HFFc6 (cell line): ENCODE measurements at regions not wholly inside any gene's neighbourhood (a gene's known extent, or its start where the extent isn't known, plus 50 kb on each side); places are given as distances from the start of the nearest gene placed in this dataset.
A peak's percentile ranks its signal among the peaks of the same experiment; 100 is the strongest.
"Not testable (repeated sequence)": the region's sequence is repeated elsewhere in the genome, so short reads cannot be mapped to it uniquely, and the experiment has no call there.

ENCODE experiments used
- DNase-seq: peaks from one replicate; pipeline ENCODE4 v3.0.0-alpha.2; 2018
- H3K27ac Mint-ChIP-seq: 2 replicates; pipeline ENCODE4 v1.8.0; 2020; ENCODE audit warnings: mild to moderate bottlenecking, mixed read lengths
- H3K27me3 Mint-ChIP-seq: 2 replicates; pipeline ENCODE4 v1.8.0; 2021; ENCODE audit warnings: mild to moderate bottlenecking, moderate library complexity, mixed read lengths; ENCODE audit not compliant: insufficient read depth
- H3K36me3 Mint-ChIP-seq: 2 replicates; pipeline ENCODE4 v1.8.0; 2021; ENCODE audit warnings: low read depth, mixed read lengths
- H3K4me1 Mint-ChIP-seq: 2 replicates; pipeline ENCODE4 v1.8.0; 2020; ENCODE audit warnings: low read depth, mixed read lengths
- H3K4me3 Mint-ChIP-seq: 2 replicates; pipeline ENCODE4 v1.8.0; 2020; ENCODE audit warnings: mild to moderate bottlenecking, moderate library complexity, mixed read lengths
- H3K9me3 Mint-ChIP-seq: 2 replicates; pipeline ENCODE4 v1.8.0; 2020; ENCODE audit warnings: mild to moderate bottlenecking, mixed read lengths
- TF ChIP-seq, protein P1 (sequence below): fragments of 200-600 bp; sonication (generic); IDR thresholded peaks from 2 replicates; pipeline ENCODE4 v1.5.0; 2021; ENCODE audit warnings: antibody characterized with exemption, mild to moderate bottlenecking

DNA sequence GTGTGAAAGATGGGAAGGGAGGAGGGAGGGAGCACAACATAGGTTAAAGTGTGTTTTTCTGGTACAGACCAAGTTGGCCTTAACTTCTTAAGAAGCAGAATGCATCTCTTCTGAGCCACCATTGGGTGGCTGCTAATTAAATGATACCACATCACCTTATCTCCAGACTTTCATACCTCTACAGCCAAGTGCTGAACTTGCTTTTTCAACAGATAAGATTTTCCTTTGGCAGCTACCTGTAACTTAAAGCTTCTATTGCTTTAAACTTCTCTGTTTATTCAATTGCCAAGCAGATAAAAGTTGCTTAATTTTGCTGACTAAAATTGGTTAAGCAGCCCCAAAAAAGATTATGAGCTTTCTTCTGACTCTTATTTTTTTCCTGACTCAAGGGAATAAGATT, 292.4 kb upstream of the SGO1 start:
- peaks cover 21% of the 10 kb centered on the region for H3K4me1 Mint-ChIP-seq
- H3K27me3 Mint-ChIP-seq: no peaks in the 10 kb centered on the region
- H3K27ac Mint-ChIP-seq: no peak overlapping the region
- H3K9me3 Mint-ChIP-seq: peaks cover 8% of the 10 kb centered on the region
- DNase-seq: no peak
- peaks cover 8% of the 10 kb centered on the region; the same call in 1 of the 2 replicates for H3K36me3 Mint-ChIP-seq
- TF ChIP-seq, protein P1, sequence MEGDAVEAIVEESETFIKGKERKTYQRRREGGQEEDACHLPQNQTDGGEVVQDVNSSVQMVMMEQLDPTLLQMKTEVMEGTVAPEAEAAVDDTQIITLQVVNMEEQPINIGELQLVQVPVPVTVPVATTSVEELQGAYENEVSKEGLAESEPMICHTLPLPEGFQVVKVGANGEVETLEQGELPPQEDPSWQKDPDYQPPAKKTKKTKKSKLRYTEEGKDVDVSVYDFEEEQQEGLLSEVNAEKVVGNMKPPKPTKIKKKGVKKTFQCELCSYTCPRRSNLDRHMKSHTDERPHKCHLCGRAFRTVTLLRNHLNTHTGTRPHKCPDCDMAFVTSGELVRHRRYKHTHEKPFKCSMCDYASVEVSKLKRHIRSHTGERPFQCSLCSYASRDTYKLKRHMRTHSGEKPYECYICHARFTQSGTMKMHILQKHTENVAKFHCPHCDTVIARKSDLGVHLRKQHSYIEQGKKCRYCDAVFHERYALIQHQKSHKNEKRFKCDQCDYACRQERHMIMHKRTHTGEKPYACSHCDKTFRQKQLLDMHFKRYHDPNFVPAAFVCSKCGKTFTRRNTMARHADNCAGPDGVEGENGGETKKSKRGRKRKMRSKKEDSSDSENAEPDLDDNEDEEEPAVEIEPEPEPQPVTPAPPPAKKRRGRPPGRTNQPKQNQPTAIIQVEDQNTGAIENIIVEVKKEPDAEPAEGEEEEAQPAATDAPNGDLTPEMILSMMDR: peak; percentile 20; the same call in 1 of the 2 replicates
- H3K4me3 Mint-ChIP-seq: no peak overlapping the region

DNA sequence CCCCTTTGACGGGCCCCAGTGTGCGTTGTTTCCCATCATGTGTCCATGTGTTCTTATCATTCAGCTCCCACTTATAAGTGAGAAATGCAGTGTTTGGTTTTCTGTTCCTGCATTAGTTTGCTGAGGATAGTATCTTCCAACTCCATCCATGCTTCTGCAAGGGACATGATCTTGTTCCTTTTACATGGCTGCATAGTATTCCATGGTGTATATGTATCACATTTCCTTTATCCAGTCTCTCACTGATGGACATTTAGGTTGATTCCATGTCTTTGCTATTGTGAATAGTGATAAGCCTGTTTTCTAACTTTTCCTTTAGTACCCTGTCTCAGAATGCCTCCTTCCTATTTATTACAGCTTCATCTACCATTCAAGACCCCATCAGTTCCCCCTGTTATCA, 278.2 kb upstream of the SGO1 start:
- not testable (repeated sequence) for H3K36me3 Mint-ChIP-seq, H3K4me3 Mint-ChIP-seq, H3K9me3 Mint-ChIP-seq, DNase-seq, H3K27ac Mint-ChIP-seq, H3K27me3 Mint-ChIP-seq, H3K4me1 Mint-ChIP-seq

DNA sequence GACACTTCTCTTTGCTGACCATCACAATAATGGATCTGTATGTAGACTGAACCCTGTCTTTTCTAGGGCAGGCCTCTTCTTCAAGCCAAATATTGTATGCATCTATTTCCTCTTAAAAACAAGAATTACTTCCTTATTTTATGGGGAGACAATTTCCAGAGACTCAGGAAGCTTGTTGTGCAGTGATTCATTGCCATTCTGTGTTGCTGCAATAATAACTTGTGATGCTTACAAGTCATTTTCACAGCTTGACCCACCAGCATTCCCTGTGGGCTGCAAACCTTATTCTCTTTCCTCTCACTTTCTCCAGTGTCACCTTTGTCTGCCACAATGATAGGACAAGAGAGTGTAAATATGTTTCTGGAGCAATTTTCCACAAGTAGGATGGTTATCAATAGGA, 276.7 kb upstream of the SGO1 start:
- peaks cover under 1% of the 10 kb centered on the region; the same call in 1 of the 2 replicates for H3K9me3 Mint-ChIP-seq
- H3K4me1 Mint-ChIP-seq: no peaks in the 10 kb centered on the region
- TF ChIP-seq, protein P1: no peak
- H3K36me3 Mint-ChIP-seq: no peaks in the 10 kb centered on the region
- no peak overlapping the region for H3K27ac Mint-ChIP-seq
- H3K27me3 Mint-ChIP-seq: no peaks in the 10 kb centered on the region; the same call in 1 of the 2 replicates
- DNase-seq: no peak
- H3K4me3 Mint-ChIP-seq: no peak overlapping the region

DNA sequence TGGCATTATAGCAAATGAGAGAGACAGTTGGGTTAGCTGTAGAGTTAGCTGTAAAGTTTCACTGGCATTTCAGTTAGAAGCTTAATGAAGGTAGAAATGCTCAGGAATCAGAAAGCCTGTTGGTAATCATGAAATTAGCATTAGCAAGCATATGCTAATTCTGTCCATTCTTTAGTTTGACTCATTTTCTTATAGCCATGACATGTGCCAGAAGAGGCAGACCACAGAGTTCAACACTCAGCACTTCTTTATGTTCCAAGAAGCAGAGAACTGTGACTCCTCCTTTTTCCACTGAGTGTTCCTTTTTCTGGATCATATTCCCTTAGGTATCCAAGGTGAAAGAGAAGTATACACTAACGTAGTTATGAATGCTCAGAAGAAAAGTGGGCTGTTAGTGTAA, 276.2 kb upstream of the SGO1 start:
- Mint-ChIP-seq H3K36me3 (no peaks in the 10 kb centered on the region), H3K4me1 (no peaks in the 10 kb centered on the region), H3K4me3 (no peak overlapping the region), H3K27ac (no peak overlapping the region), H3K9me3 (peaks cover 5% of the 10 kb centered on the region; the same call in 1 of the 2 replicates), H3K27me3 (peaks cover 2% of the 10 kb centered on the region; the same call in 1 of the 2 replicates)
- DNase-seq: no peak
- TF ChIP-seq, protein P1: no peak

DNA sequence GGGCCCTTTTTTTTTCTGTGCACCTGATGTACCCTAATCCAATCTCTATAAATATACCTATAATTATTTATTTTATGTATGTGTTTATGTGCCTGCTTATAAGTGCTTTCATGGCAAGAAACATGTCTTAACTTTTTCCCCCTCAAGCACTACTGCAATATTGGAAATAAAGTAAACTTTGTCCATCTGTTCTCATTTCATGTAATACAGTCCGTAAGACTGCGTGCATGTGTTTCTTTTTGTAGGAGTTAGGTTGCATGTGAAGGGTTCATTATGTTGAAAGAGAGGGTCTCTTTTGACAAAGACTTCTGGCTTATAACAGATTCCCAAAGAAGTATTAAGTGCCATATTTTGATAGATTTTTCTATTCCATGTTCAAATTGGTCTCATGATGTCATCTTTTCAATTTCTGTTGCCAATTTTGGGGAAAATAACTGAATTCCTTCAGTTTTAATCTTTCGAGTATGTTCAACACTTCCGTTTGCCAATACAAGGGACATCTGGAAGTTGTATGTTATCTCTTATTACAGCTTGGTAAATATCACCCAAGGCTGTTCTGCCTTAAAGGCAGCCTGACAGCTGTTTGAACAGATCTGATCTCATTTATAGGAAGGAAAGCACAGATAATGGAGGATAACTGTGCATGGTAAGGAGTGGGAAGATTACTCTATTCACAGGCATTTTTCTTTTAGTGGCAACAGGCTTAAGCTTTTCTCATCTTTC, 273.1 kb upstream of the SGO1 start:
- Mint-ChIP-seq H3K4me1 (no peaks in the 10 kb centered on the region), H3K27me3 (peaks cover 2% of the 10 kb centered on the region; the same call in 1 of the 2 replicates), H3K9me3 (peaks cover 6% of the 10 kb centered on the region; the same call in 1 of the 2 replicates), H3K36me3 (no peaks in the 10 kb centered on the region), H3K27ac (no peak overlapping the region), H3K4me3 (no peak overlapping the region)
- TF ChIP-seq, protein P1: no peak
- no peak for DNase-seq

DNA sequence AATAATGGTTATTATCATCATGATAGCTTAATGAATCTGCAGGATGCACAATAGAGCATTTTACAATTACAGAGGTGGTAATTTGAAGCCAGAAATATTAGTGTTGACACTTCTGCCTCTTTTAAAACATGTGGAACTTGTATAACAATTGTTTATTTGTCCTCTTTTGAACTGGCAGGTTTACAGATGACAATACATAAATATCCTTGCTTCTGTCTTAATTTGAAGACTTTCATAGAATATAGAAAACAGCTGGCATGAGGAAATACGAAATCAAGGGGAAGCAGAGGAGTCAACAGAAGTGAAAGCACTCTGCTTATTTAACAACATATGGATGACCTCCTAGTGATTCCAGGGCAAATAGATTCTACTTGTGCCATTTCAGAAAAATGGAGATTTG, 270.5 kb upstream of the SGO1 start:
- no peak for DNase-seq
- TF ChIP-seq, protein P1: no peak
- Mint-ChIP-seq H3K27ac (no peak overlapping the region), H3K9me3 (peaks cover 6% of the 10 kb centered on the region; the same call in 1 of the 2 replicates), H3K4me1 (no peaks in the 10 kb centered on the region), H3K36me3 (no peaks in the 10 kb centered on the region), H3K27me3 (peaks cover 2% of the 10 kb centered on the region; the same call in 1 of the 2 replicates), H3K4me3 (no peak overlapping the region)
